Thyroid gland (tissue), 4 donors: ENCODE measurements at regions not wholly inside any gene's neighbourhood (a gene's known extent, or its start where the extent isn't known, plus 50 kb on each side); places are given as distances from the start of the nearest gene placed in this dataset.

ENCODE experiments used
- DNase-seq, 2 donors: peaks; one replicate each; pipeline ENCODE4 v3.0.0-alpha.2; 2019
- H3K27ac ChIP-seq, 3 donors: fragments of 200-600 bp; sonication (generic); 1 replicate in 2 of 3; 2 replicates in 1 of 3; pipeline ENCODE4 v1.5.1; 2016 to 2019; ENCODE audit warnings: mild to moderate bottlenecking in 1 of 3, moderate library complexity in 1 of 3
- H3K27me3 ChIP-seq: fragments of 200-600 bp; sonication (generic); one replicate; pipeline ENCODE4 v1.5.1; 2019
- H3K36me3 ChIP-seq, 2 donors: fragments of 200-600 bp; sonication (generic); one replicate each; pipeline ENCODE4 v1.5.1; 2016 to 2019
- H3K4me1 ChIP-seq, 2 donors: fragments of 200-600 bp; sonication (generic); one replicate each; pipeline ENCODE4 v1.5.1; 2017 to 2019
- H3K4me3 ChIP-seq, 3 donors: fragments of 200-600 bp; sonication (generic); replicated peaks in 1 of 3; 1 replicate in 2 of 3; 2 replicates in 1 of 3; pipeline ENCODE4 v1.5.1; 2016; ENCODE audit warnings: mild to moderate bottlenecking in 1 of 3
- H3K9me3 ChIP-seq: fragments of 200-600 bp; sonication (generic); one replicate; pipeline ENCODE4 v1.5.1; 2017
- POLR2A ChIP-seq, 2 donors: fragments of 450-650 bp; IDR thresholded peaks; one replicate each; pipeline ENCODE4 v1.6.1; 2017; ENCODE audit warnings: antibody characterized with exemption in 2 of 2, mild to moderate bottlenecking in 2 of 2, moderate library complexity in 1 of 2
- WGBS, 2 donors: methylation state at CpG; one replicate each; pipeline ENCODE4 v1.1.5; 2017; 5-methylcytosine and 5-hydroxymethylcytosine counted together
- intact Hi-C: fragments of 100-400 bp; cut with DNase I; formaldehyde crosslinking; loops from one replicate; pipeline ENCODE4 v1.15.1; 2023
- TF ChIP-seq, protein P1 (sequence below), 6 experiments: fragments of 200-600 bp in 3 of 6; fragments of 450-650 bp in 3 of 6; sonication (generic) in 3 of 6; IDR thresholded peaks; one replicate each; pipeline ENCODE4 v1.5.1; 2016 to 2019; ENCODE audit warnings: antibody characterized with exemption in 6 of 6, mild to moderate bottlenecking in 2 of 6, inconsistent platforms in 1 of 6, moderate library complexity in 1 of 6

GRCh38 chr10:28774051-28774995, 97.0 kb downstream of the BAMBI start:
- TF ChIP-seq, protein P1, sequence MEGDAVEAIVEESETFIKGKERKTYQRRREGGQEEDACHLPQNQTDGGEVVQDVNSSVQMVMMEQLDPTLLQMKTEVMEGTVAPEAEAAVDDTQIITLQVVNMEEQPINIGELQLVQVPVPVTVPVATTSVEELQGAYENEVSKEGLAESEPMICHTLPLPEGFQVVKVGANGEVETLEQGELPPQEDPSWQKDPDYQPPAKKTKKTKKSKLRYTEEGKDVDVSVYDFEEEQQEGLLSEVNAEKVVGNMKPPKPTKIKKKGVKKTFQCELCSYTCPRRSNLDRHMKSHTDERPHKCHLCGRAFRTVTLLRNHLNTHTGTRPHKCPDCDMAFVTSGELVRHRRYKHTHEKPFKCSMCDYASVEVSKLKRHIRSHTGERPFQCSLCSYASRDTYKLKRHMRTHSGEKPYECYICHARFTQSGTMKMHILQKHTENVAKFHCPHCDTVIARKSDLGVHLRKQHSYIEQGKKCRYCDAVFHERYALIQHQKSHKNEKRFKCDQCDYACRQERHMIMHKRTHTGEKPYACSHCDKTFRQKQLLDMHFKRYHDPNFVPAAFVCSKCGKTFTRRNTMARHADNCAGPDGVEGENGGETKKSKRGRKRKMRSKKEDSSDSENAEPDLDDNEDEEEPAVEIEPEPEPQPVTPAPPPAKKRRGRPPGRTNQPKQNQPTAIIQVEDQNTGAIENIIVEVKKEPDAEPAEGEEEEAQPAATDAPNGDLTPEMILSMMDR (IDR thresholded peaks at IDR 0.05), result no peak
- TF ChIP-seq POLR2A (IDR thresholded peaks at IDR 0.05), result no peak
- H3K4me1 ChIP-seq, result no peaks in the 10 kb centered on the region
- intact Hi-C loops, result no loop called here
- no peaks in the 10 kb centered on the region for H3K9me3 ChIP-seq
- no peaks in the 10 kb centered on the region for H3K27me3 ChIP-seq
- no peak for DNase-seq
- WGBS, 2 donors, result 81 to 90% methylated on average over 4 of the region's 4 CpGs
- no peaks in the 10 kb centered on the region for H3K36me3 ChIP-seq
- no peak overlapping the region for H3K27ac ChIP-seq
- no peak overlapping the region for H3K4me3 ChIP-seq

DNA sequence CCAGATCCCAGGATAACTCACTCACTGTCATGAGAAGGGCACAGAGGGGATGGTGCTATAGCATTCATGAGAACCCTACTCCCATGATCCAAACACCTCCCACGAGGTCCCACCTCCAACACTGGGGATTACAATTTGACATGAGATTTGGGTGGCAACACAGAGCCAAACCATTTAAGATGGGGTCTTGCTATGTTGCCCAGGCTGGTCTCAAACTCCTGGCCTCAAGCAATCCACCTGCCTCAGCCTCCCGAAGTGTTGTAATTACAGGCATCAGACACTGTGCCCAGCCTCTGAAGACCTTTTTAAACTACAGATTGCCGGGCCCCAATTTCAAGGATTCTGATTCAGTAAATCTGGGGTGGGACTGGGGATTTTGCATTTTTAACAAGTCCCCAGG, 98.5 kb downstream of the BAMBI start:
- no peak for TF ChIP-seq POLR2A (IDR thresholded peaks at IDR 0.05)
- TF ChIP-seq, protein P1 (IDR thresholded peaks at IDR 0.05), result no peak

DNA sequence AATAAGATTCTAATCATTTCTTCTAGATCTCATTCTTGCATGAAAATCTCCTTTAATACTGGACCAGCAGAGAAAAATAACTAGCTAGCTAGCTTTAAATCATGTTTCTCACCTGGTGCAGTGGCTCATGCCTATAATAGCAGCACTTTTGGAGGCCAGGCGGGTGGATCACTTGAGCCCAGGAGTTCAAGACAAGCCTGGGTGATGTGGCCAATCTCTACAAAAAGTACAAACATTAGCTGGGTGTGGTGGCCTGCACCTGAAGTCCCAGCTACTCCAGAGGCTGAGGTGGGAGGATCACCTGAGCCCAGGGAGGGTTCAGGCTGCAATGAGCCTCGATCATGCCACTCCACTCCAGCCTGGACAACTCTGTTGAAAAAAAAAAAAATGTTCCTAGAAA, 99.2 kb downstream of the BAMBI start:
- intact Hi-C loops, result no loop called here
- H3K27ac ChIP-seq, result no peak overlapping the region
- no peak for DNase-seq
- H3K27me3 ChIP-seq, result no peaks in the 10 kb centered on the region
- no peaks in the 10 kb centered on the region for H3K9me3 ChIP-seq
- H3K36me3 ChIP-seq, result no peaks in the 10 kb centered on the region
- TF ChIP-seq, protein P1 (IDR thresholded peaks at IDR 0.05), result no peak
- no peak for TF ChIP-seq POLR2A (IDR thresholded peaks at IDR 0.05)
- WGBS, 2 donors, result 87 to 90% methylated on average over 2 of the region's 2 CpGs
- no peak overlapping the region for H3K4me3 ChIP-seq
- no peaks in the 10 kb centered on the region for H3K4me1 ChIP-seq

More for the DNA sequence above, 98.5 kb downstream of the BAMBI start:
- no peaks in the 10 kb centered on the region for H3K4me1 ChIP-seq
- WGBS, 2 donors, result 89 to 95% methylated on average over 2 to 3 of the region's 3 CpGs
- H3K9me3 ChIP-seq, result no peaks in the 10 kb centered on the region
- no peak overlapping the region for H3K27ac ChIP-seq
- no peak overlapping the region for H3K4me3 ChIP-seq
- intact Hi-C loops, result no loop called here
- no peaks in the 10 kb centered on the region for H3K36me3 ChIP-seq
- DNase-seq, result no peak
- H3K27me3 ChIP-seq, result no peaks in the 10 kb centered on the region

DNA sequence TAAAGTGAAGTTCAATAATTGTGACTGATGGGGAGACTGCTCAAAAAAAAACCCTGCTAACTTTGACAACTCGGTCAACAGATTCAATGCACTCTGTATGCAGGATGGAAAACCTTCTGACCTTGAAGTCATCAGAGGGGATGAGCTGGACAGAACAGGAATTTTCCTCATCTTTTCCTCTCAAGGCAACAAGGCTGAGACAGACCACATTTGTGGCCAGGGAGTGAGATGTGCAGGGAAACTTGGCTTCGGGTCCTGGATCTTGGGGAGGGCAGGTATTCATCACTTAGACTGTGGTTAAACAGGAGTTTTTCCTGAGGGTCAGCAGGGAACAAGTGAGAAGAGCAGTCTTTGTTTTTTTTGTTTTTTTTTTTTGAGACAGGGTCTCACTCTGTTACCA, 100.6 kb downstream of the BAMBI start:
- no peaks in the 10 kb centered on the region for H3K9me3 ChIP-seq
- no peaks in the 10 kb centered on the region for H3K4me1 ChIP-seq
- no peak overlapping the region for H3K4me3 ChIP-seq
- DNase-seq, result no peak
- intact Hi-C loops, result no loop called here
- H3K27ac ChIP-seq, result no peak overlapping the region
- no peaks in the 10 kb centered on the region for H3K27me3 ChIP-seq
- H3K36me3 ChIP-seq, result no peaks in the 10 kb centered on the region
- WGBS, 2 donors, result 74 to 82% methylated on average over 2 of the region's 2 CpGs
- TF ChIP-seq, protein P1 (IDR thresholded peaks at IDR 0.05), result no peak
- TF ChIP-seq POLR2A (IDR thresholded peaks at IDR 0.05), result no peak

DNA sequence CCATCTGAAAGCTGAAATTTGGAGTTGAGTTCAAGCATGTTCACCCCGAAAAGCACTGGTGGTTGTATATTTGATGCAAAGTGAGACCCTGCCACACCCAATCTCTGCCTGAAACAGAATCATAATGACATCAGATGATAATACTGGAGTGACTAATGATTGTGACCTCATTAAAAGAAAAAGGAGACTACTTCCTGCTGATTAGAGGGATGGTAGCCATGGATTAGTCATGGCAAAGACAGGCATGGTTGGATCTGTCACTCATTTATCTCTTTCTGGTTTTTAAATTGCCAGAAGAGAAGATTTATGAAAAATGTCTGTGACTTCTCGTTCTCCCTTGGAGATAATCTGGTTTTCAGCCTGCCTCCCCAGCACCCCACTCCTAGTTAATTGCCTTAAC, 101.2 kb downstream of the BAMBI start:
- no peak overlapping the region for H3K4me3 ChIP-seq
- WGBS, 2 donors, result 85 to 98% methylated on average over 2 of the region's 2 CpGs
- H3K9me3 ChIP-seq, result no peaks in the 10 kb centered on the region
- intact Hi-C loops, result no loop called here
- H3K36me3 ChIP-seq, result no peaks in the 10 kb centered on the region
- no peaks in the 10 kb centered on the region for H3K4me1 ChIP-seq
- H3K27me3 ChIP-seq, result no peaks in the 10 kb centered on the region
- H3K27ac ChIP-seq, result no peak overlapping the region
- no peak for DNase-seq
- TF ChIP-seq, protein P1 (IDR thresholded peaks at IDR 0.05), result no peak
- TF ChIP-seq POLR2A (IDR thresholded peaks at IDR 0.05), result no peak
